Activated naive CD8-positive, alpha-beta T cell treated with anti-CD3 and anti-CD28 coated beads, Interleukin-2, amount 10 ng/mL, durations not matched to agents 7 days and 5 days (primary cell): ENCODE measurements at regions not wholly inside any gene's neighbourhood (a gene's known extent, or its start where the extent isn't known, plus 50 kb on each side); places are given as distances from the start of the nearest gene placed in this dataset.
"Not testable (repeated sequence)": the region's sequence is repeated elsewhere in the genome, so short reads cannot be mapped to it uniquely, and the experiment has no call there.

Experiments
- ATAC-seq: fragments of 150-1000 bp; cut with Tn5 transposase; one replicate; pipeline ENCODE4 v1.10.0; 2021; ENCODE audit warnings: low read depth, moderate library complexity
- POLR2A ChIA-PET: fragments of 350-600 bp; sonication (Branson Sonifier 250); formaldehyde crosslinking; loops from one replicate; lab custom pipeline; 2021; ENCODE audit warnings: antibody characterized with exemption; lab: Charles Lee
- DNase-seq: peaks from one replicate; pipeline ENCODE4 v3.0.0; 2021
- H3K27ac Mint-ChIP-seq: one replicate; pipeline ENCODE4 v1.8.0; 2022; ENCODE audit warnings: mild to moderate bottlenecking, mixed read lengths
- H3K27me3 Mint-ChIP-seq: one replicate; pipeline ENCODE4 v1.8.0; 2022; ENCODE audit warnings: mild to moderate bottlenecking, moderate library complexity, mixed read lengths
- H3K36me3 Mint-ChIP-seq: one replicate; pipeline ENCODE4 v1.8.0; 2021; ENCODE audit warnings: mild to moderate bottlenecking, mixed read lengths
- H3K4me1 Mint-ChIP-seq: one replicate; pipeline ENCODE4 v1.8.0; 2021; ENCODE audit warnings: mixed read lengths
- H3K4me3 Mint-ChIP-seq: one replicate; pipeline ENCODE4 v1.8.0; 2022; ENCODE audit warnings: mild to moderate bottlenecking, moderate library complexity, mixed read lengths
- H3K9me3 Mint-ChIP-seq: one replicate; pipeline ENCODE4 v1.8.0; 2021; ENCODE audit warnings: mixed read lengths

DNA sequence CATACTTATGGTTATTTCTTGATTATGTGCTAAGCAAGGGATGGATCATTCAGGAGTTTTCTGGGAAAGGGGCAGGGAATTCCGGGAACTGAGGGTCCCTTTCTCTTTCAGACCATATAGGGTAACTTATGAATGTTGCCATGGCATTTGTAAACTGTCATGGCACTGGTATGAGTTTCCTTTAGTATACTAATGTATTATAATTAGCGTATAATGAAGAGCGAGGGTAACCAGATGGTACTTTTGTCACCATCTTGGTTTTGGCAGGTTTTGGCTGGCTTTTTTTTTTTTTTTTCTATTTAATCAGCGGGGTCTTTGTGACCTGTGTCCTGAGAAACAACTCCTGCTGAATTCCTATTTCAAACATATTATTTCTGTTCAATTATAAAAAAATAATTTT is 237.6 kb upstream of the PTER start:
- no peak overlapping the region for H3K27ac Mint-ChIP-seq
- ATAC-seq (no peak), DNase-seq (no peak)
- H3K4me1 Mint-ChIP-seq = peaks cover 20% of the 10 kb centered on the region
- peaks cover 17% of the 10 kb centered on the region for H3K27me3 Mint-ChIP-seq
- H3K9me3 Mint-ChIP-seq = peaks cover 12% of the 10 kb centered on the region
- H3K4me3 Mint-ChIP-seq = no peak overlapping the region
- POLR2A ChIA-PET = no interaction called here
- H3K36me3 Mint-ChIP-seq = peaks cover 7% of the 10 kb centered on the region

DNA sequence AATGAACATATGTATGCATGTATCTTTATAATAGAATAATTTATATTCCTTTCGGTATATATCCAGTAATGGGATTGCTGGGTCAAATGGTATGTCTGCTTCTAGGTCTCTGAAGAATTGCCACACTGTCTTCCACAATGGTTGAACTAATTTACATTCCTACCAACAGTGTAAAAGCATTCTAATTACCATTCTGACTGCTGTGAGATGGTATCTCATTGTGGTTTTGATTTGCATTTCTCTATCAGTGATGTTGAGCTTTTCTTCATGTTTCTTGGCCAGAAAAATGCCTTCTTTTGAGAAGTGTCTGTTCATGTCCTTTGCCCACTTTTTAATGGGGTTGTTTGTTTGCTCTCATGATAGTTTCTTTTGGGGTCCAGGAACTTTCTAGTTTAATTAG is 213.2 kb upstream of the PTER start:
- POLR2A ChIA-PET, H3K4me3 Mint-ChIP-seq, ATAC-seq, H3K27me3 Mint-ChIP-seq, H3K36me3 Mint-ChIP-seq, H3K4me1 Mint-ChIP-seq, DNase-seq, H3K27ac Mint-ChIP-seq: not testable (repeated sequence)
- peaks cover 16% of the 10 kb centered on the region for H3K9me3 Mint-ChIP-seq

DNA sequence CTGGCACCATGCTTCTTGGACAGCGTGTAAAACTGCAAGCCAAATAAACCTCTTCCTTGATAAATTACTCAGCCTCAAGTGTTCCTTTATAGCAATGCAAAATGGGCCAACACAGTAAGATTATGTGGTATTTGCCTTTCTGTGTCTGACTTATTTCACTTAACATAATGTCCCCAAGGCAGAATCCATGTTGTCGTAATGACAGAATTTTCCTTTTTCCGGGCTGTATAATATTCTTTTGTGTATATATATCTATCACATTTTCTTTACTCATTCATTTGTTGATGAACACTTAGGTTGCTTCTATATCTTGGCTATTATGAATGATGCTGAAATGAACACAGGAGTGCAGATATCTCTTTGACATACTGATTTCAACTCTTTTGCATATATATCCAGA is 209.1 kb upstream of the PTER start:
- H3K9me3 Mint-ChIP-seq = peaks cover 13% of the 10 kb centered on the region
- H3K4me3 Mint-ChIP-seq = no peak overlapping the region
- DNase-seq (no peak), ATAC-seq (no peak)
- H3K27me3 Mint-ChIP-seq = no peaks in the 10 kb centered on the region
- POLR2A ChIA-PET = no interaction called here
- no peaks in the 10 kb centered on the region for H3K4me1 Mint-ChIP-seq
- no peaks in the 10 kb centered on the region for H3K36me3 Mint-ChIP-seq
- no peak overlapping the region for H3K27ac Mint-ChIP-seq

DNA sequence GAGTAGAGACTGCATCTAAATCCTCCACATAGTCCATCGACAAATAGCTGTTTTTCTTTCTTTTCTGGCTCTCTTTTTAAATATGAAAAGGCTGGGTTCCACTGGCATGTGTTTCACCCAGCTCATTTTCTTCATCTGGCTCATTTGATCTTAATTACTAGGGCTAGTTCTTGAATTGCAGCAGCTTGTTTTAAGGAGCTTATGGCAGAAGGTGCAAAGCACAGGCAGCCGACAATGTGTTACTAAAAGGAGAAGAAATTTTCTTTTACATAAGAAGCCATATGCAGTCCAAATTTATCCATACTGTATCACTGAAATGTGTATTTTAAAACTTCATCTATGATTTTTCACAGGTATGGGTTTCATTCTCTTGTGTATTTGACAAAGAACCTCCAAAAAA is 205.6 kb upstream of the PTER start:
- Mint-ChIP-seq H3K4me3 (no peak overlapping the region), H3K27me3 (no peaks in the 10 kb centered on the region), H3K9me3 (peaks cover 9% of the 10 kb centered on the region), H3K36me3 (no peaks in the 10 kb centered on the region), H3K27ac (no peak overlapping the region), H3K4me1 (no peaks in the 10 kb centered on the region)
- POLR2A ChIA-PET = no interaction called here
- ATAC-seq (no peak), DNase-seq (no peak)

DNA sequence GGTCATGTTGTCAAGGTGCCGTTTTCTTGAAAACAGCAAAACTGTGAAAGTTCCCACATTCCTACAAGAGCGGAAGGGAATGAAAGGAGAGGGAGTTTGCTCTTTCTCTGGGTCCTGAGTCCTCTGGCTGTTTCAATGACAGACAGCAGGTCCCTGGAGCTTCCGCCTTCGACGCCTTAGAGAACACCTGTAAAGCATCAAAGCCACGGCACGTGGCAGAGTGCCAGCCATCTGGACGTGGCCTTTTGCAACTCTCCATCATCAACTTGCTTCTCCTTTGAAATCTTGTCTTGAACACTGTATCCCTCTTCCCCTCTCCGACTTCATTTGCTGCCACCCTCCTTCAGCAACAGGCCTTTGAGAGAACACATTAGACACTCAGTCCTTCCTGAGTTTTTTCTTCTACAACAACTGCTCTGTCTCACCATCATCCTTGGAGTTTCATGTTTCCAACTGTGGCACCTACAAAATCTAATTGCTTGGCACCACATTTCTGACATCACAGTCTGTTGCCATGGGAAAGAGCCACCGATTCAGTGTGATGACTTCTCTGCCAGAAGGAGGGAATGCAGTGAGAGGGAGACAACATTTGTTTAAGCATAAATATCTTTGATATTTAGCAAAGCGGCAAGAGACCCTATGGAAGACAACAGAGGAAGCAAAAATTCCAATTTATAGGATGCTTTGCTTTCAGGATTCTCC is 204.9 kb upstream of the PTER start:
- peaks cover 9% of the 10 kb centered on the region for H3K9me3 Mint-ChIP-seq
- no peaks in the 10 kb centered on the region for H3K4me1 Mint-ChIP-seq
- POLR2A ChIA-PET = no interaction called here

DNA sequence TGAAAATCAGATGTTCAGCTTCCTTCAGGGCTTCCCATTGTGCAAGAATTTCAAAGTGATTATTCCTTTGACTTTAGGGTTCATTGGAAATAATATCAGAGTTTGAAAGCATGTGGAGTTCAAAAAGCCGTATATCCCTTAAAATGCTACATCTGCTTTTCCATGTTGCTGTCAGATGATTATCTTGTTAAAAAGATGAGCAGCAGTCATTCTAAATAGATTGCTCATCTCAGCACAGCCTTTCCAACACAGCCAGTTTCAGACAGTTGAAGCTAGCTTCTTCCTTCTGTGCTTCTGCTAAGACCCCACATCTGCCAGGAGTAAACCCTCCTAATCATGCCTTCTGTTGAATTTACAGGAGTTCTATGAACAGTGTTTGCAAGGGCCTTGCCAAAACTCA is 204.4 kb upstream of the PTER start:
- POLR2A ChIA-PET = no interaction called here

More for the DNA sequence above, 204.9 kb upstream of the PTER start:
- H3K27ac Mint-ChIP-seq = no peak overlapping the region
- no peak overlapping the region for H3K4me3 Mint-ChIP-seq
- H3K36me3 Mint-ChIP-seq = no peaks in the 10 kb centered on the region
- DNase-seq = no peak
- H3K27me3 Mint-ChIP-seq = no peaks in the 10 kb centered on the region
- ATAC-seq = no peak

DNA sequence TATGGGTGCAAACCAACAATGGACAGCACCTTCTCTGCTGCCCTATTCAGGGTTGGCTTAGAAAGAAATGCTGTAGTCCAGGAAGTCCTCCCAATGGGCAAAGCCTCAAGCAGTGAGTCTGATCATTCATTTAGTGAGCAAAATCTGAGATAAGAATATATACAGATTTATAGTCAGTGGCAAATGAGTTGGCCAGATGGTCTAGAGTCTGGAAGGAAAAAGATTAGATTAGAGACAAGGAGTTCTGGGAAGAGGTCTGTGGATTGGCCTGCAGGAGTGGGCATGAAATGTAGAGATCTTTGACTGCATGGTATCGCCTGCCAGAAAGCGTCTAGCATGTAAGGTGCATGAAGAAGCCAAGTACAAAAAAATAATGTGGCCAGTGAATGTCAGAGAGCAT is 201.9 kb upstream of the PTER start:
- ATAC-seq (no peak), DNase-seq (no peak)
- Mint-ChIP-seq H3K4me3 (no peak overlapping the region), H3K27me3 (no peaks in the 10 kb centered on the region), H3K4me1 (no peaks in the 10 kb centered on the region), H3K27ac (no peak overlapping the region), H3K36me3 (no peaks in the 10 kb centered on the region), H3K9me3 (peaks cover 3% of the 10 kb centered on the region)
- POLR2A ChIA-PET = no interaction called here

More for the DNA sequence above, 204.4 kb upstream of the PTER start:
- no peaks in the 10 kb centered on the region for H3K4me1 Mint-ChIP-seq
- no peak for ATAC-seq
- no peaks in the 10 kb centered on the region for H3K36me3 Mint-ChIP-seq
- H3K4me3 Mint-ChIP-seq = no peak overlapping the region
- peaks cover 5% of the 10 kb centered on the region for H3K9me3 Mint-ChIP-seq
- H3K27ac Mint-ChIP-seq = no peak overlapping the region
- no peaks in the 10 kb centered on the region for H3K27me3 Mint-ChIP-seq
- no peak for DNase-seq

DNA sequence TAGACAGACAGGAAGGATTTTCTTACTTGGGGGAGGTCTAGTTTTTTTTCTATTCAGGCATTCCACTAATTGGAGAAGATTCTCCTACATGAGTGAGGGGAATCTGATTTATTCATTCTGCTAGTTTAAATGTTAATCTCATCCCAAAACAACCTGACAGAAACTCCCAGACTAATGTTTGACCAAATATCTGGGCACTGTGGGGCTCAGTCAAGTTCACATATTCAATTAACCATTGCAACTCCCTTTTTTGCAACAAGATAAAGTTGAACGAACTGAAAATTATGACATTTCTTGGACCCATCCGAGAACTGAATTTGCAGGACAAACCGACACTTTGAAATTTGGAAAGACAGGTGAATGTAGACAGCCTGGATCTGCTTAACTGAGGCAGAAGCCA is 194.4 kb upstream of the PTER start:
- POLR2A ChIA-PET = no interaction called here
- no peak for ATAC-seq
- DNase-seq = no peak
- no peaks in the 10 kb centered on the region for H3K4me1 Mint-ChIP-seq
- no peak overlapping the region for H3K4me3 Mint-ChIP-seq
- H3K27me3 Mint-ChIP-seq = no peaks in the 10 kb centered on the region
- no peak overlapping the region for H3K27ac Mint-ChIP-seq
- peaks cover 4% of the 10 kb centered on the region for H3K9me3 Mint-ChIP-seq
- no peaks in the 10 kb centered on the region for H3K36me3 Mint-ChIP-seq

DNA sequence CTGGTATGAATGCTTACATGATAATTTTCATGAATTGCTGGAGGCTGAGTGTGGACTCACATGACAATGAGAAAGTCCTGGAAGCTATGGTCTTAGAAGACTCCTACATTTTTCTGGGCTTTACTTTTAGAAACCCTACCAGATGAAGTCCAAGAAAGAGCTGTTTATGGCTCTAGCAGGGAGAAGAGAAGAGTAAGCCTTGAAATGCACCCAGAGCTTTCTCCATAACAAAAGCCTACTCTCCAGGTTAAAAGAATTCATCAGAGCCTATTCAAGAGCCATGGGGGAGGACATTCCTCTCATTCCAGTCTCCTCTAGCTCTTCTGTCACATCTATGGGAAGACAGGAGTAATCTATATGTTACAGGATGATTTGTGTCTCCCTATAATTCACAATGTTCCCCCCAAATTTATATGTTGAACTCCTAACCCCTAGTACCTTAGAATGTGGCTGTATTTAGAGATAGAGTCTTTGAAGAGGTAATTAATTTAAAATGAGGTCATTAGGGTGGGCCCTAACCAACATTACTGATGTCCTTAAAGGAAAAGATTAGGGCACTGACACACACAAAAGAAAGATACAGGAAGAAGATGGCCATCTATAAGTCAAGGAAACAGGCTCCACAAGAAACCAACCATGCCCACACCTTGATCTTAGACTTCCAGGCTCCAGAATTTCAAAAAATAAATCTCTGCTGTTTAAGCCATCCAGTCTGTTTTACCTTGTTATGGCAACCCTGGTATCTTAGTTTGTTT is 193.8 kb upstream of the PTER start:
- DNase-seq = no peak
- Mint-ChIP-seq H3K27me3 (no peaks in the 10 kb centered on the region), H3K4me1 (no peaks in the 10 kb centered on the region), H3K36me3 (no peaks in the 10 kb centered on the region), H3K9me3 (peaks cover 4% of the 10 kb centered on the region), H3K27ac (no peak overlapping the region), H3K4me3 (no peak overlapping the region)
- no peak for ATAC-seq
- POLR2A ChIA-PET = no interaction called here

DNA sequence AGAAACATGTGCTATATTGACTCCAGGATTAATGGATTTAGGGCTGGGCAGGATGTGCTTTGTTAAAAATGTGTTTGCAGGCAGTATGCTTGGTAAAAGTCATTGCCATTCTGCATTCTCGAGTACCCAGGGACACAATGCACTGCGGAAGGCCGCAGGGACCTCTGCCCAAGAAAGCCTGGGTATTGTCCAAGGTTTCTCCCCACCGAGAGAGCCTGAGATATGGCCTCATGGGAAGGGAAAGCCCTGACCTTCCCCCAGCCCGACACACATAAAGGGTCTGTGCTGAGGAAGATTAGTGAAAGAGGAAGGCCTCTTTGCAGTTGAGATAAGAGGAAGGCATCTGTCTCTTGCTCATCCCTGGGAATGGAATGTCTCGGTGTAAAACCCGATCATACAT is 186.7 kb upstream of the PTER start:
- H3K4me1 Mint-ChIP-seq, ATAC-seq, H3K27me3 Mint-ChIP-seq, H3K27ac Mint-ChIP-seq, DNase-seq, H3K4me3 Mint-ChIP-seq, POLR2A ChIA-PET, H3K9me3 Mint-ChIP-seq, H3K36me3 Mint-ChIP-seq: not testable (repeated sequence)

DNA sequence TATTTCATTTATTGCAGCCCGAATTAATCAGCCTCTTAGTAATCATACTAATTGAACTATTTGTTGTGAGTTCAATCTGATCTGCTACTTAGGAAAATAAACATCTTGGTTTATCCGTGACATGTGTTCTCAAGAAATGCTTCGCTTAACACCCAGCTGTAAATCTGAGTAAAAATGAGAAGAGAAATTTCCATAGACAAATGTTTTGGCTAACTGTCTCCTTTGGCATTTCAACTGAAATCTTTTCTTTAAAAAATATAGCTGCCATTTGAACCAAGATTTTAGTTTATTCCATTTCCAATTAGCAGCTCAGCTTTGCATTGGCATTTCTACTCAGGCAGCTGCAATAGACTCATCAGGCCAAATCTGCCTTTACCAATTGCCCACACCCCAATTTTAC is 180.5 kb upstream of the PTER start:
- Mint-ChIP-seq H3K9me3 (peaks cover 13% of the 10 kb centered on the region), H3K27me3 (no peaks in the 10 kb centered on the region), H3K4me1 (no peaks in the 10 kb centered on the region), H3K27ac (no peak overlapping the region), H3K36me3 (no peaks in the 10 kb centered on the region), H3K4me3 (no peak overlapping the region)
- no peak for DNase-seq
- no peak for ATAC-seq
- POLR2A ChIA-PET = no interaction called here

DNA sequence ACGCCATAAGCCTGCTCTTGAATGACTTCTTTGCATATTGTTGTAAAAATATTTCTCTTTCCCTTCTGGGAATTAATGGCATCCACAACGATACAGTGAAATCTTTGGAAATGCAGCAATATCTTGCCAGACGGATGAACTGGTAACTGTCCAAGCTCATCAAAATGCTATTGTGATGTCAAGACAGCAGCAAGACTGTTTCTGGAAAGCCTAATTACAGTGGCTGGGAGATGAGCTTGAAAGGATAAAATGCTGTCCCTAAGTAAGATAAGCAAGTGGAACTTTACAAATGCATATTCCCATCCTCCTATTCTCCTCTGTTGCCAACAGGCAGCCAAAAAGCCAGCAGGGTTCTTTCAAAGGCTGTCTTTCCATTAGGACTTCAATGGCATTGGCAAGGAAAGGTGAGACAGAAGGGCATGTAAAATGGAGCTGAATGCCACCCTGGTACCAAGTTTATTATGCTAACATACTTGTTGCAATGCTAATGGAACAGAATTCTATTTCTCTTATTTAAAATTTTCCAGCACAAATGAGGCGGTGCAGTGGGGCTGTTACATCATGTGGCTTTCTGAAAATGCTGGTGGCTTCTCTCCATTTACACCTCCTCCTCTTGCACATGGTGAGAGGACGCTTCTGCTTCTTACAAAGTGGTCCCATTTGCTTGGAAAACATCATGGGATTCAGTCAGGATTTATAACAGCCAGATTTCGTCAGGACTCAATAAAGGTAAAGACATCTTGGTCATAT is 178.3 kb upstream of the PTER start:
- Mint-ChIP-seq H3K27me3 (no peaks in the 10 kb centered on the region), H3K9me3 (peaks cover 15% of the 10 kb centered on the region), H3K27ac (no peak overlapping the region), H3K36me3 (no peaks in the 10 kb centered on the region), H3K4me3 (no peak overlapping the region), H3K4me1 (no peaks in the 10 kb centered on the region)
- no peak for ATAC-seq
- POLR2A ChIA-PET = no interaction called here
- DNase-seq = no peak

DNA sequence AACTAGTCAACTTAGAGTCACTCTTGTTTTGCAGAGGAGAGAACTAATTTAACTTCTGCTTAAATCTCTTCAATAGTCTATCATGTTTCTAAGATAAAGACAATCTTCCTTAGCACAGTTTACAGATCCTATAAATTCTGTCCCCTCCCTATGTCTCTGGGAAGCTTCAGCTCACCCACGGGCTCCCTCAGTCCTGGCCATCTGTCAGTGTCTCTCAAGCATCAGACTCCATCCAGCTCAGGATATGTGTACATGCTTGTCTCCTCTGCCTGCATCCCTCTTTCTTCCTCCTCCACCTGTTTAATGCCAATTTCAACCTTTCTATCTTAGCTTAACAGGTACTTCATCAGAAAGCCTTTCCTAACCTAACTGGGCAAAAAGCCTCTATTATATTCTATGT is 177.1 kb upstream of the PTER start:
- Mint-ChIP-seq H3K4me1 (no peaks in the 10 kb centered on the region), H3K27ac (no peak overlapping the region), H3K36me3 (no peaks in the 10 kb centered on the region), H3K27me3 (no peaks in the 10 kb centered on the region), H3K4me3 (no peak overlapping the region), H3K9me3 (peaks cover 11% of the 10 kb centered on the region)
- POLR2A ChIA-PET = no interaction called here
- no peak for ATAC-seq
- no peak for DNase-seq

DNA sequence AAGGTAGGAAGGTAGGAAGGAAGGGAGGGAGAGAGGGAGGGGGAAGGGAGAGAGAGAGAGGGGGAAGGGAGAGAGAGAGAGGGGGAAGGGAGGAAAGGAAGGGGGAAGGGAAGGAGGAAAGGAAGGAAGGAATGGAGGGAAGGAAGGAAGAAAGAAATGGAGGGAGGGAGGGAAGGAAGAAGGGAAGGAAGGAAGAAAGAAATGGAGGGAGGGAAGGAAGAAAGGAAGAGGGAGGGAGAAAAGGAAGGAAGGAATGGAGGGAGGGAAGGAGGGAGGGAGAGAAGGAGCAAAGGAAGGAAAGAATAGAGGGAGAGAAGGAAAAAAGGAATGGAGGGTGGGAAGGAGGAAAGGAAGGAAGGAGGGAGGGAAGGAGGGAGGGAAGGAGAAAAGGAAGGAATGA is 176.4 kb upstream of the PTER start:
- Mint-ChIP-seq H3K27ac (no peak overlapping the region), H3K9me3 (peaks cover 11% of the 10 kb centered on the region), H3K4me1 (no peaks in the 10 kb centered on the region), H3K27me3 (no peaks in the 10 kb centered on the region), H3K4me3 (no peak overlapping the region), H3K36me3 (no peaks in the 10 kb centered on the region)
- DNase-seq (no peak), ATAC-seq (no peak)
- POLR2A ChIA-PET = no interaction called here
